ENCODE measurements at regions not wholly inside any gene's neighbourhood (a gene's known extent, or its start where the extent isn't known, plus 50 kb on each side); places are given as distances from the start of the nearest gene placed in this dataset.

- no peak for DNase-seq
- H2BK120ac ChIP-seq (ENCODE audit: low read depth, low read length, poor library complexity, severe bottlenecking): no peak overlapping the region
- no peak overlapping the region for H2BK20ac ChIP-seq (ENCODE audit: low read depth, low read length, poor library complexity, severe bottlenecking)
- H4K91ac ChIP-seq (ENCODE audit: insufficient read length, low read depth, low read length): no peak overlapping the region
- no peak overlapping the region for H2BK12ac ChIP-seq (ENCODE audit: insufficient read length, low read depth, low read length)
- no peak overlapping the region for H2BK15ac ChIP-seq (ENCODE audit: low read depth, low read length)
- H3K4me1 Mint-ChIP-seq: peaks cover 8 to 9% of the 10 kb centered on the region in 2 experiments
- H3T11ph ChIP-seq (ENCODE audit: low read length): no peak overlapping the region
- no peak overlapping the region for H3K56ac ChIP-seq (ENCODE audit: insufficient read length, low read depth, low read length)
- H3K79me2 ChIP-seq (ENCODE audit: insufficient read depth, low read length): no peaks in the 10 kb centered on the region
- WGBS (ENCODE audit: extremely low coverage, insufficient read length, low lambda C conversion rate): no CpG with 5 or more reads among the region's 3 CpGs
- no peak overlapping the region for H4K5ac ChIP-seq (ENCODE audit: insufficient read length, low read depth, low read length)
- H2BK5ac ChIP-seq (ENCODE audit: insufficient read length, low read length): no peak overlapping the region
- no peak overlapping the region for H3K27ac Mint-ChIP-seq
- H2AFZ ChIP-seq (ENCODE audit: low read length): no peak overlapping the region
- no peak overlapping the region for H3K4me2 ChIP-seq (ENCODE audit: insufficient read depth, insufficient read length, low read length)
- H3K36me3 Mint-ChIP-seq (ENCODE audit: insufficient read depth in 1 of 3, low read depth in 3 of 3): no peaks in the 10 kb centered on the region
- no peak overlapping the region for H4K8ac ChIP-seq (replicated peaks; ENCODE audit: insufficient read length, low read depth, low read length)
- no peaks in the 10 kb centered on the region for H3K27me3 ChIP-seq (ENCODE audit: insufficient read depth, low read length)
- H3K9ac ChIP-seq (ENCODE audit: extremely low read depth, insufficient read length, low read length): no peak overlapping the region
- no peaks in the 10 kb centered on the region for H3K27me3 Mint-ChIP-seq (ENCODE audit: low read depth)
- no peak overlapping the region for H3K4me3 Mint-ChIP-seq
- no peaks in the 10 kb centered on the region for H3K9me3 Mint-ChIP-seq
- H3K79me1 ChIP-seq (ENCODE audit: insufficient read depth, low read depth, low read length, poor library complexity, severe bottlenecking): no peaks in the 10 kb centered on the region
- no peak overlapping the region for H3K18ac ChIP-seq (ENCODE audit: insufficient read length, low read depth, low read length)
- H3K23ac ChIP-seq (ENCODE audit: insufficient read length, low read depth, low read length): no peak overlapping the region
- TF ChIP-seq CTCF (conservative IDR thresholded peaks at IDR 0.05): no peak
- H4K20me1 ChIP-seq (ENCODE audit: control insufficient read depth, insufficient read depth, insufficient read length): no peaks in the 10 kb centered on the region
- H3K4ac ChIP-seq (ENCODE audit: low read depth, low read length): no peak overlapping the region
- no peak overlapping the region for H3K14ac ChIP-seq (ENCODE audit: insufficient read depth, low read length)
- H3K9me3 ChIP-seq (ENCODE audit: control insufficient read depth, low read depth, low read length): no peaks in the 10 kb centered on the region
- no peak overlapping the region for H2AK5ac ChIP-seq (ENCODE audit: insufficient read length, low read length)
- H3K27ac ChIP-seq (ENCODE audit: insufficient read length, low read depth, low read length): no peak overlapping the region
- no peaks in the 10 kb centered on the region for H3K23me2 ChIP-seq (ENCODE audit: insufficient read length, low read depth, low read length, poor library complexity, severe bottlenecking)
- no peaks in the 10 kb centered on the region for H3K4me1 ChIP-seq (ENCODE audit: insufficient read depth, low read length)
These were observed 599.9 kb downstream of the SOX5 start for GRCh38 chr12:23349564-23349963.
